ENCODE measurements at regions not wholly inside any gene's neighbourhood (a gene's known extent, or its start where the extent isn't known, plus 50 kb on each side); places are given as distances from the start of the nearest gene placed in this dataset.

GRCh38 chr20:10954137-10954840 is 280.5 kb upstream of the JAG1 start:
- TF ChIP-seq EP300 (IDR thresholded peaks at IDR 0.05): no peak
- no peak for TF ChIP-seq CTCF (IDR thresholded peaks at IDR 0.05)
- no peak for TF ChIP-seq POLR2A (IDR thresholded peaks at IDR 0.05)
- TF ChIP-seq POLR2AphosphoS5 (IDR thresholded peaks at IDR 0.05): no peak
- Histone ChIP-seq H3K4me1 (no peaks in the 10 kb centered on the region), H3K27me3 (no peaks in the 10 kb centered on the region), H3K36me3 (no peaks in the 10 kb centered on the region), H3K4me3 (no peak overlapping the region), H3K27ac (no peak overlapping the region), H3K9me3 (no peaks in the 10 kb centered on the region)
- DNase-seq: no peak
- intact Hi-C loops (cut with DNase I): no loop called here
- 79% methylated on average over 6 of the region's 6 CpGs for WGBS, 2 donors

GRCh38 chr20:10954908-10955580 is 281.2 kb upstream of the JAG1 start:
- TF ChIP-seq EP300 (IDR thresholded peaks at IDR 0.05) (no peak), CTCF (IDR thresholded peaks at IDR 0.05) (no peak), POLR2AphosphoS5 (IDR thresholded peaks at IDR 0.05) (no peak), POLR2A (IDR thresholded peaks at IDR 0.05) (no peak)
- intact Hi-C loops (cut with DNase I): no loop called here
- no peak for DNase-seq
- Histone ChIP-seq H3K4me1 (no peaks in the 10 kb centered on the region), H3K9me3 (no peaks in the 10 kb centered on the region), H3K36me3 (no peaks in the 10 kb centered on the region), H3K27me3 (no peaks in the 10 kb centered on the region), H3K27ac (no peak overlapping the region), H3K4me3 (no peak overlapping the region)
- WGBS, 2 donors: 77 to 90% methylated on average over 3 of the region's 3 CpGs

- H3K4me1 ChIP-seq: no peaks in the 10 kb centered on the region
- H3K4me3 ChIP-seq: no peak overlapping the region
- no peaks in the 10 kb centered on the region for H3K9me3 ChIP-seq
- no peak overlapping the region for H3K27ac ChIP-seq
- 88 to 92% methylated on average over 3 of the region's 3 CpGs for WGBS, 2 donors
- TF ChIP-seq CTCF (IDR thresholded peaks at IDR 0.05) (no peak), EP300 (IDR thresholded peaks at IDR 0.05) (no peak), POLR2AphosphoS5 (IDR thresholded peaks at IDR 0.05) (no peak), POLR2A (IDR thresholded peaks at IDR 0.05) (no peak)
- H3K27me3 ChIP-seq: no peaks in the 10 kb centered on the region
- no peak for DNase-seq
- intact Hi-C loops (cut with DNase I): no loop called here
- H3K36me3 ChIP-seq: no peaks in the 10 kb centered on the region
These were observed 284.5 kb upstream of the JAG1 start for GRCh38 chr20:10958279-10958678.

GRCh38 chr20:10960416-10960815 is 286.6 kb upstream of the JAG1 start:
- Histone ChIP-seq H3K27ac (no peak overlapping the region), H3K27me3 (no peaks in the 10 kb centered on the region), H3K4me1 (no peaks in the 10 kb centered on the region), H3K9me3 (no peaks in the 10 kb centered on the region), H3K4me3 (no peak overlapping the region), H3K36me3 (no peaks in the 10 kb centered on the region)
- 97 to 98% methylated on average over 2 of the region's 2 CpGs for WGBS, 2 donors
- DNase-seq: no peak
- TF ChIP-seq EP300 (IDR thresholded peaks at IDR 0.05) (no peak), CTCF (IDR thresholded peaks at IDR 0.05) (no peak), POLR2A (IDR thresholded peaks at IDR 0.05) (no peak), POLR2AphosphoS5 (IDR thresholded peaks at IDR 0.05) (no peak)
- intact Hi-C loops (cut with DNase I): no loop called here

All from sigmoid colon (tissue), 6 donors.